A204.1 (cell line): ENCODE measurements at regions not wholly inside any gene's neighbourhood (a gene's known extent, or its start where the extent isn't known, plus 50 kb on each side); places are given as distances from the start of the nearest gene placed in this dataset.
"Not testable (repeated sequence)": the region's sequence is repeated elsewhere in the genome, so short reads cannot be mapped to it uniquely, and the experiment has no call there.

ENCODE experiments used
- FAIRE-seq: peaks from 2 replicates; lab custom pipeline; 2012; peaks lifted over from hg19 to GRCh38; lab: Jason Lieb, UNC

- FAIRE-seq, result no peak
Observed at GRCh38 chr4:58871509-58871908, 1761.3 kb upstream of the IGFBP7 start.

- FAIRE-seq, result no peak
Observed at GRCh38 chr4:58849026-58849425, 1738.8 kb upstream of the IGFBP7 start.

GRCh38 chr4:58843455-58843854 lies 1733.3 kb upstream of the IGFBP7 start:
- no peak for FAIRE-seq

- no peak for FAIRE-seq
Observed at GRCh38 chr4:58833126-58833525, 1722.9 kb upstream of the IGFBP7 start.

GRCh38 chr4:58825278-58825677 lies 1715.1 kb upstream of the IGFBP7 start:
- no peak for FAIRE-seq

GRCh38 chr4:58818560-58818959 lies 1708.4 kb upstream of the IGFBP7 start:
- not testable (repeated sequence) for FAIRE-seq

- FAIRE-seq, result no peak
Observed at GRCh38 chr4:58809948-58810347, 1699.8 kb upstream of the IGFBP7 start.

GRCh38 chr4:58809366-58809765 lies 1699.2 kb upstream of the IGFBP7 start:
- no peak for FAIRE-seq

- FAIRE-seq, result no peak
Observed at GRCh38 chr4:58808817-58809216, 1698.6 kb upstream of the IGFBP7 start.

GRCh38 chr4:58807843-58808615 lies 1697.8 kb upstream of the IGFBP7 start:
- FAIRE-seq, result no peak

GRCh38 chr4:58776627-58777026 lies 1666.4 kb upstream of the IGFBP7 start:
- no peak for FAIRE-seq

GRCh38 chr4:58767598-58767997 lies 1657.4 kb upstream of the IGFBP7 start:
- FAIRE-seq, result no peak

GRCh38 chr4:58766763-58767162 lies 1656.6 kb upstream of the IGFBP7 start:
- FAIRE-seq, result no peak

- FAIRE-seq, result no peak
Observed at GRCh38 chr4:58761563-58761962, 1651.4 kb upstream of the IGFBP7 start.

- no peak for FAIRE-seq
Observed at GRCh38 chr4:58760737-58761136, 1650.6 kb upstream of the IGFBP7 start.

- no peak for FAIRE-seq
Observed at GRCh38 chr4:58760100-58760499, 1649.9 kb upstream of the IGFBP7 start.

- no peak for FAIRE-seq
Observed at GRCh38 chr4:58749206-58749605, 1639.0 kb upstream of the IGFBP7 start.

GRCh38 chr4:58740897-58741296 lies 1630.7 kb upstream of the IGFBP7 start:
- FAIRE-seq, result no peak

- FAIRE-seq, result no peak
Observed at GRCh38 chr4:58739275-58739674, 1629.1 kb upstream of the IGFBP7 start.

- FAIRE-seq, result no peak
Observed at GRCh38 chr4:58738375-58738774, 1628.2 kb upstream of the IGFBP7 start.

GRCh38 chr4:58734030-58734674 lies 1624.0 kb upstream of the IGFBP7 start:
- no peak for FAIRE-seq

- no peak for FAIRE-seq
Observed at GRCh38 chr4:58732973-58733372, 1622.8 kb upstream of the IGFBP7 start.

GRCh38 chr4:58723954-58724353 lies 1613.8 kb upstream of the IGFBP7 start:
- FAIRE-seq, result no peak

- FAIRE-seq, result no peak
Observed at GRCh38 chr4:58711039-58711438, 1600.9 kb upstream of the IGFBP7 start.
